SK-N-SH treated with all-trans-retinoic acid at 6 μM for 48 hours (cell line): ENCODE measurements at regions not wholly inside any gene's neighbourhood (a gene's known extent, or its start where the extent isn't known, plus 50 kb on each side); places are given as distances from the start of the nearest gene placed in this dataset.

ENCODE experiments used
- ESRRG ChIP-seq: fragments of 250-450 bp; sonication (Bioruptor Pico); IDR thresholded peaks from 2 replicates; pipeline ENCODE4 v1.6.1; 2021; ENCODE audit warnings: mild to moderate bottlenecking
- OSR1 ChIP-seq: fragments of 250-450 bp; sonication (Bioruptor Pico); IDR thresholded peaks from 2 replicates; pipeline ENCODE4 v1.8.0; 2022; ENCODE audit warnings: moderate library complexity, mild to moderate bottlenecking, inconsistent platforms
- TOX ChIP-seq: fragments of 250-450 bp; sonication (Bioruptor Pico); IDR thresholded peaks from 2 replicates; pipeline ENCODE4 v1.8.0; 2021; ENCODE audit warnings: mild to moderate bottlenecking, moderate library complexity, borderline replicate concordance
- ZNF70 ChIP-seq: fragments of 450-650 bp; formaldehyde crosslinking; IDR thresholded peaks from 2 replicates; pipeline ENCODE4 v1.5.0; 2020; ENCODE audit warnings: mild to moderate bottlenecking, moderate library complexity
- ZNF8 ChIP-seq: fragments of 450-650 bp; formaldehyde crosslinking; IDR thresholded peaks from 2 replicates; pipeline ENCODE4 v1.5.0; 2020; ENCODE audit warnings: mild to moderate bottlenecking, moderate library complexity
- TF ChIP-seq, protein P1 (sequence below): fragments of 250-450 bp; sonication (Bioruptor Pico); IDR thresholded peaks from 2 replicates; pipeline ENCODE4 v1.8.0; 2020; ENCODE audit warnings: mild to moderate bottlenecking, moderate library complexity, borderline replicate concordance
- TF ChIP-seq, protein P2 (sequence below): fragments of 250-450 bp; sonication (Bioruptor Pico); IDR thresholded peaks from 2 replicates; pipeline ENCODE4 v1.5.1; 2020; ENCODE audit warnings: low read depth, mild to moderate bottlenecking, moderate library complexity

GRCh38 chr16:48918520-48919258 is 308.7 kb upstream of the N4BP1 start:
- TF ChIP-seq ESRRG (CRISPR knock-in tag): no peak
- TF ChIP-seq, protein P1, sequence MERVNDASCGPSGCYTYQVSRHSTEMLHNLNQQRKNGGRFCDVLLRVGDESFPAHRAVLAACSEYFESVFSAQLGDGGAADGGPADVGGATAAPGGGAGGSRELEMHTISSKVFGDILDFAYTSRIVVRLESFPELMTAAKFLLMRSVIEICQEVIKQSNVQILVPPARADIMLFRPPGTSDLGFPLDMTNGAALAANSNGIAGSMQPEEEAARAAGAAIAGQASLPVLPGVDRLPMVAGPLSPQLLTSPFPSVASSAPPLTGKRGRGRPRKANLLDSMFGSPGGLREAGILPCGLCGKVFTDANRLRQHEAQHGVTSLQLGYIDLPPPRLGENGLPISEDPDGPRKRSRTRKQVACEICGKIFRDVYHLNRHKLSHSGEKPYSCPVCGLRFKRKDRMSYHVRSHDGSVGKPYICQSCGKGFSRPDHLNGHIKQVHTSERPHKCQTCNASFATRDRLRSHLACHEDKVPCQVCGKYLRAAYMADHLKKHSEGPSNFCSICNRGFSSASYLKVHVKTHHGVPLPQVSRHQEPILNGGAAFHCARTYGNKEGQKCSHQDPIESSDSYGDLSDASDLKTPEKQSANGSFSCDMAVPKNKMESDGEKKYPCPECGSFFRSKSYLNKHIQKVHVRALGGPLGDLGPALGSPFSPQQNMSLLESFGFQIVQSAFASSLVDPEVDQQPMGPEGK: no peak
- TF ChIP-seq, protein P2, sequence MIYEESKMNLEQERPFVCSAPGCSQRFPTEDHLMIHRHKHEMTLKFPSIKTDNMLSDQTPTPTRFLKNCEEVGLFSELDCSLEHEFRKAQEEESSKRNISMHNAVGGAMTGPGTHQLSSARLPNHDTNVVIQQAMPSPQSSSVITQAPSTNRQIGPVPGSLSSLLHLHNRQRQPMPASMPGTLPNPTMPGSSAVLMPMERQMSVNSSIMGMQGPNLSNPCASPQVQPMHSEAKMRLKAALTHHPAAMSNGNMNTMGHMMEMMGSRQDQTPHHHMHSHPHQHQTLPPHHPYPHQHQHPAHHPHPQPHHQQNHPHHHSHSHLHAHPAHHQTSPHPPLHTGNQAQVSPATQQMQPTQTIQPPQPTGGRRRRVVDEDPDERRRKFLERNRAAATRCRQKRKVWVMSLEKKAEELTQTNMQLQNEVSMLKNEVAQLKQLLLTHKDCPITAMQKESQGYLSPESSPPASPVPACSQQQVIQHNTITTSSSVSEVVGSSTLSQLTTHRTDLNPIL (CRISPR knock-in tag): no peak
- no peak for TF ChIP-seq OSR1 (CRISPR knock-in tag)
- no peak for TF ChIP-seq TOX (CRISPR knock-in tag)
- TF ChIP-seq ZNF70 (CRISPR knock-in tag): no peak
- TF ChIP-seq ZNF8 (CRISPR knock-in tag): no peak
